SU-DHL-6 (cell line): ENCODE measurements at regions not wholly inside any gene's neighbourhood (a gene's known extent, or its start where the extent isn't known, plus 50 kb on each side); places are given as distances from the start of the nearest gene placed in this dataset.

Source experiments
- CTCF ChIP-seq: fragments of 200-600 bp; sonication (generic); IDR thresholded peaks from one replicate; pipeline ENCODE4 v1.5.1; 2017; ENCODE audit warnings: antibody characterized with exemption, mild to moderate bottlenecking, low read length, moderate library complexity; ENCODE audit not compliant: insufficient read depth, poor library complexity, severe bottlenecking
- EZH2phosphoT487 ChIP-seq: fragments of 200-600 bp; sonication (generic), shearing (Covaris generic); conservative IDR thresholded peaks from 2 replicates; pipeline ENCODE4 v1.6.1; 2018; ENCODE audit warnings: mild to moderate bottlenecking, antibody characterized with exemption, low read length, moderate library complexity, mixed read lengths

GRCh38 chr14:54169254-54169924 is 212.8 kb upstream of the BMP4 start:
- no peak for TF ChIP-seq CTCF
- no peak for TF ChIP-seq EZH2phosphoT487
